Fibroblast of skin of right biceps (primary cell): ENCODE measurements at regions not wholly inside any gene's neighbourhood (a gene's known extent, or its start where the extent isn't known, plus 50 kb on each side); places are given as distances from the start of the nearest gene placed in this dataset.
A peak's percentile ranks its signal among the peaks of the same experiment; 100 is the strongest.

Experiments
- DNase-seq: peaks from one replicate; pipeline ENCODE4 v3.0.0-alpha.2; 2013

- no peak for DNase-seq
These were observed 2272.0 kb downstream of the PCDH9 start for GRCh38 chr13:64958106-64958505.

DNA sequence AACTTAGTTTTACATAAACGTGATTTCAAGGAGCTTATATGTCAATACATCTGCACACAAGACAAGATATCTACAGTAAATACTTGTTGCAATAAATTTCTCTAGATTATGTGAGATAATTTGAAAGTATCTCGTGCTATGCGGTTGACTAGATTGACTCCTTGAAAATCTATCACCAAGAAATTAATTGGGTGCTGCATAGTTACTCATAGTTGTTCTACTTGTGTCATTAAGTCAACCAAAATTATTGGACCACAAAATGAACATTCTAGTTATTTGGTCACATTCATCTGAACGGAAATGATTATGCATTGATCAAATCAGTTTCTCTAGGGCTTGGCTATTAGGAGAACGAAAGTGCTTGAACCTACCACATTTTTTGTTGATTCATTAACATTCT, 2291.5 kb downstream of the PCDH9 start:
- no peak for DNase-seq

GRCh38 chr13:64937302-64937701, 2292.8 kb downstream of the PCDH9 start:
- no peak for DNase-seq

- no peak for DNase-seq
These were observed 2293.3 kb downstream of the PCDH9 start for GRCh38 chr13:64936879-64937278.

- DNase-seq = no peak
These were observed 2294.7 kb downstream of the PCDH9 start for GRCh38 chr13:64935441-64935840.

GRCh38 chr13:64934569-64935362, 2295.4 kb downstream of the PCDH9 start:
- DNase-seq = no peak

DNA sequence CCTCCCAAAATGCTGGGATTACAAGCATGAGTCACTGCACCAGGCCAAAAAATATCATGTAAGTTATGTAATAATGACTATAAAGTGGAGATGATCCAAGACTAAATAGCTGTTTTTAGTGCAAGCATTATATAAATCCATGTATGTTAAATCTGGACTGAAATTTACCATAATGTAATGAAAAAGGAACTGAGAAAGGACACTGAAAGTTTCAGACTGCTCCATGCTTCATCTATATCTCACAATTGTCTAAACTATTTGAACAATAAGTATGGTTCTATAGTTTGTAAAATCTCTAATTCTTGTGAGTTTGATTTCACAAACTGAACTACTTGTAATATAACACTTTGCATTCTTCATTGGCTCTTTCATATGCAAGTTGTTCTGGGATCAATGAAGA, 2299.5 kb downstream of the PCDH9 start:
- DNase-seq = no peak

DNA sequence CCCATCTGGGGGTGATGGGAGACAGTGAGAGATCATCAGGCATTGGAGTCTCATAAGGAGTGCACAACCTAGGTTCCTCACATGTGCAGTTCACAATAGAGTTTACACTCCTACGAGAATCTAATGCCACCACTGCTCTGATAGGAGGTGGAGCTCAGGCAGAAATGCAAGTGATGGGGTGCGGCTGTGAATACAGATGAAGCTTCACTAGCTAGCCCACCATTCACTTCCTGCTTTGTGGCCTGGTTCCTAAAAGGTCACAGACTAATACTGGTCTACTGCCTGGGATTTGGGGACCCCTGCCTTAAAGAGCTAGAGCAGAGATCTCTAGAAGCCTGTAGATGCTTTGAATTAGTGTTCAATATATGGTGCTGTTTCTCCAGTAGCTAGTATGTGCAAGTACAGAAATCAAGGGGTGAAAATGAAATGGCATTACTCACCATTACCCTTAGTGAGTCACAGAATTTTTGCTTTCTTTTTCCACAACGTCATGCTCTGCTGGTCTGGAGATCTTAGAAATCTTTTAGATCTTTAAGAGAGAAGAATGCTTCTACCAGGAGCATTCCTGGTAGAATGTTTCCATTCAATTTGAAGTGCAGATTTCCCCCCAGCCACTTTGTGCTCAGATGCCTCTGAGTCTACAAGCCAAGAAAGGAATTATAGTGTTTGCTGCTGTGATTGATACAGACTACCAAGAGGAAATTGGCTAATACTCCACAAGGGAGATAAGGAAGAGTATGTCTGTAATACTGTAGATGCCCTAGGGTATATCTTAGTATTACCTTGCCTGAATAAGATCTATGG, 2301.2 kb downstream of the PCDH9 start:
- DNase-seq = peak; percentile 90

DNA sequence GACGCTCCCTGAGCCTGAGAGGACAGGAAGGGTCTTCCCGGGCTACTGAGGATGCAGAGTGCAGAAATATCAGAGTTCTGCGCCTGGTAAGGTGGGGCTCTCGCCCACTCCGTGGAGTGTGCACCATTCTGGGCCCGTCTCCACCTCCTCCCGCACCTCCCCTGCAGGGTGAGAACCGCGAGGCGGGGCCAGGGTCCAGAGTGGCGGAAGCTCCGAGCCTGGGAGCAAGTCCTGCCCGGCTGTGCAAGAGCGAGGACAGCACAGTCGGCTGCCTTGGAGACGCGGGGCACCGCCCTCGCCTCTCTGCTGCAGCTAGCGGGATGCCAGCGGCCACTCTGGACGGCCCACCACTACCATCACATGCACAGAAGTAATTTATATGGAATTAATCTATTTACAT, 2304.4 kb downstream of the PCDH9 start:
- DNase-seq = no peak

GRCh38 chr13:64925284-64925683, 2304.9 kb downstream of the PCDH9 start:
- peak; percentile 15 for DNase-seq

DNA sequence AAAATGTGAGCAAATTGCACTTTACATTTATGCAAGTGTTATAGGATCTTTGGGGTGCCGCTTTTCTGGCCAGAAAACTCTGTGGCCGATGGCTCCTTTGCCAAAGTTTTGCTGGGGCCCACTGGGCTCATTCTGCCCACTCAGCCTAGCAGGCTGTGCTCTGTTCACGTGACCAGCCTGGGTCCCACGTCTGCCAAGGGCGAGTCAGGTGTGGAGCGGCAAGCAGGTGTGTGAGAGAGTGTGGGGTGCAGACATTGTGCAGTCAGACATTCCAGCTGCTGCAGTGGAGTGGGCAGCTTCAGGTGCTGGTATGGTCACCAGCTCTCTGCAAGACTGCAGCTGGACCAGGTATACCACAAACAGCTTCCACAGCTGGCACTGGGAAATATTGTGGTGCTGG, 2305.7 kb downstream of the PCDH9 start:
- no peak for DNase-seq

DNA sequence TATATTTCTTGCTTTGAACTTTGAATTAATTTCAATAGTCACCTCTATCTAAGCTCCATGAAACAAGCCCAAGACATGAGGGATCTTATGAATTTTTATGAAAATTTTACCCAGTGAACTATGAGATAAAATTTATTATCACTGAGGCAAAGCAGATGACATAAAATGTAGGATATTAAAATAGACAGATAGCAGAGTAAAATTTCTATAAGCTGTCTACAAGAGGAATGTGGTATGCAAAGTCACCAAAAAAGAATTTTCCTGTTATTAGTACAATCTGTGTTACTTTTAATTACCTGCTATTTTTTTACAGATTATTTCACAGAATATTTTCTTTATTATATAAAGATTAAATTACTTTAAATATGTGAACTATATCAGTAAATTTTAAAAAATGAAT, 2312.6 kb downstream of the PCDH9 start:
- peak; percentile 21 for DNase-seq

DNA sequence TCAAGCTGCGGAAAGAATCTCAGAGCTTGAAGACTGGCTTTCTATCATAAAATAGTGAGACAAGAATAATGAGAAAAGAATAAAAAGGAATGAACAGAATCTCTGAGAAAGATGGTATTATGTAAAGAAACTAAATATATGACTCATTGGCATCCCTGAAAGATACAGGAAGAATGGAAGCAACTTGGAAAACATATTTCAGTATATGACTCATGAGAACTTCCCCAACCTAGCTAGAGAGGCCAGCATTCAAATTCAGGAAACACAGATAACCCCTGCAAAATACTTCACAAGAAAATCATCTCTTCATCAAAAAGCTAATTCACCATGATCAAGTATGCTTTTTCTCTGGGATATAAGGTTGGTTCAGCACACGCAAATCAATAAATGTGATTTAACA, 2318.0 kb downstream of the PCDH9 start:
- peak; percentile 90 for DNase-seq

DNA sequence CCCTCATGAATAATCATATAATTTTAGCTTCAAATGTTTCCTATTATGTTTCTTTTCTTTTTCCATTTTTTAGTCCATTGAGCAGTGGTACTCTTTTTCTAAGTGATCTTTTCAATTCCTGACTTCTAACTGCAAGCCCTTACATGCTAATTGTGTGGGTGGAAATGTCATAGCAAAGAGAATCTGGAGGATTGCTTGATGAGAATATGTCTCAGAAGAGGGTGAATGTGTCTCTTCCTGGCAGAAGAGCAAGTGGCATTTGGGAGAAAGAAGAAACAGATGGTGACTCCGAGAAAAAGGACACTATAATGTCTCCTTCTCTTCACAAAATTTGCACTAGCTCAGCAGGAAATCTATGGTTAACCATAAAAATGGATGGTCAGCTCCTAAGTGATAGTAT, 2320.0 kb downstream of the PCDH9 start:
- DNase-seq = no peak

DNA sequence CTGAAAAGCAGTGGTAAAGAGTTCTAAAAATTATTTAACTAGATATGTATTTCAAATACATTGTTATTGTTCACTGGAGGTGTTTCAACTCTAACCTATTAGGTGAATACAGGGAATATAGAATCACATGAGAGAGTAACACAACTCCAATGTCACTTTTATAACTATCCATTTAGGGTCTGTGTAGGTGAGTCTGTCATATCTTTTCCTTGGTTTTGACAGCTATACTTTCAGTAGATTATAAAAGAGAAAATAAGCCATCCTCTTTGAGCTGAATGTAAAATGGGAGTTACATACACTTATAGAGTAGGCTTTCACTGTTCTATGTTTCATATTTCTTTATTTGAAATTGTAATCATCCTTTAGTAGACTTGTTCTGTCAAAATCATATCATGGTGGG, 2321.0 kb downstream of the PCDH9 start:
- DNase-seq = no peak

- no peak for DNase-seq
These were observed 2330.1 kb downstream of the PCDH9 start for GRCh38 chr13:64900039-64900438.

GRCh38 chr13:64884976-64885375, 2345.2 kb downstream of the PCDH9 start:
- peak; percentile 34 for DNase-seq

DNA sequence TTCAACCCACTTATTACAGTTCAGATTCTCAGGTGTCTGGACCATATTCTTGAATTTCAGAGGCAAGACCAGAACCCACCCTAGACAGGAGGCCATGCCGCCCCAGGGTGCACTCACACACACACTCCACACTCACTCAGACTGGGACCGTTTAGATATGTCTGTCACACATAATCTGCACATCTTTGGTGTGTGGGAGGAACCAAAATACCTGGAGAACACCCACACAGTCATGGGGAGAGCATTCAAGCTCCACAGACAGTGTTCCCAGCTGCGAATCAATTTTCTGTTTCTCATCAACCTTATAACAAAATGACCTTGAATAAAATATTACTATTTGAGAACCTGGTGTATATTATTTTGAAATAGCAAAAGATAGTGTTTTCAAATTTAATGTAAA, 2353.0 kb downstream of the PCDH9 start:
- DNase-seq = no peak

DNA sequence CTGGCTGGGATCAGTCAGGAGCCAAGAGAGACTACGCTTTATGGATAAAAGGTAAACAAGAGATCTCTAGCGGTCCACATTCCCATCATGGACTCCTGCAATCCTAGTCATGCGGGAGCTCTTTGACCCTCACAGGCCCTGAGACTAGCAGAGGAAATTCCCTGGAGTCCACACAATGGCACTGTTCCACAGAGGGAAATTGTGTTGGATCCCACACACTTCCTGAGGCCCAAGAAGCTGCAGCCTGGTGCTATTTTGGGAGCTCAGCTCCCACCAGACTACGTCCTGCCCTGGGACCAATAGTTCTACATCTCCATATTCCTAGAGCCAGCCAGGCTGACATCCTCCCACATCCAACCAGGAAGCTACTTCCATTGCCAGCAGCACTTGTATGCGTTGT, 2358.4 kb downstream of the PCDH9 start:
- DNase-seq = peak; percentile 0

DNA sequence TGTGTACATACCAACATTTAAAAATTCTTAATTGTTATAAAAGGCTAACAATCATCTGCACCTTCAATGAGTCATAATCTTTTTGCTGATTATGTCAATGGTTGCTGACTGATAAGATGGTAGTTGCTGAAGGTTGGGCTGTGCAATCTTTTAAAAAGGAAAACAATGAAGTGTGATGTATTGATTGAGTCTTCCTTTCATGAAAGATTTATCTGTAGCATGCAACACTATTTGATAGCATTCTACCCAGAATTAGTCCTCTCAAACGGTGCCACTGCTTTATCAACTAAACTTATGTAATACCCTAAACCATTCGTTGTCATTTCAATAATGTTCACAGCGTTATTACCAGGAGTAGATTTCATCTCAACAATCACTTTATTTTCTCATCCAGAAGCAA, 2360.6 kb downstream of the PCDH9 start:
- DNase-seq = no peak

- DNase-seq = no peak
These were observed 2362.3 kb downstream of the PCDH9 start for GRCh38 chr13:64867856-64868255.

DNA sequence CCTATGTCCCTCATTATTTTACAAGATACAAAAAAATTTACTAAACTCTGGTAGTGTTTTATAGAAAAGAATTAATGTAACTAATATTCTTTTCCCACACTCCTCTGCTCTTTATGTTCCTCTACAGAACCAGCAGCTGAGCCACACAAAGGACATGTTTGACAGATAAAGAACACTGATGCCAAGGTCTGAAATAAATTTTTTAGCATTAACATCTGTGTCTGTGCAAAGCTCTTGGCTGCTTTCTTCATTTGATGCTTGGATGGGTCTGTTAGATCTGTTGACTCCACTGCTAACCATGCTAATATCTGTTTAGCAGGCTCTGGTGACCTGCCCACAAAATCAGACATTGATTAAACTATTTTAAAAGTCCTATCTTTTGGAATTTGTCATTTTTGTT, 2363.8 kb downstream of the PCDH9 start:
- DNase-seq = no peak

DNA sequence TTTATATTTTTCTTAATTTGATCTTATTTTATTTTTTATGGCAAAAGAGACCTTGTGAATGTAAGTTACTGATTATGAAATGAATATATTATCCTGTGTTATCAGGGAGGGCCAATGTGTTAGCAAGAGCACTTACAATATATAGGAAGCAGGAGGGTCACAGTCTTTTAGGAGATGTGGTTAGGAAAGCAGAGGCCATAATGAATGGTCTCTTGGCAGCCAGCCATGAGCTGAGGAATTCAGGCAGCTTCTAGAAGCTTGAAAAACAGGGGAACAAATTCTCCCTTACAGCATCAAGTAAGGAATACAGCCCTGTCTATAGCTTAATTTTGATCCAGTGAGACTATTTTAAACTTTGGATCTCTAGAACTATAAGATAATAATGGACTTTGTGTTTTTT, 2374.6 kb downstream of the PCDH9 start:
- peak; percentile 69 for DNase-seq

DNA sequence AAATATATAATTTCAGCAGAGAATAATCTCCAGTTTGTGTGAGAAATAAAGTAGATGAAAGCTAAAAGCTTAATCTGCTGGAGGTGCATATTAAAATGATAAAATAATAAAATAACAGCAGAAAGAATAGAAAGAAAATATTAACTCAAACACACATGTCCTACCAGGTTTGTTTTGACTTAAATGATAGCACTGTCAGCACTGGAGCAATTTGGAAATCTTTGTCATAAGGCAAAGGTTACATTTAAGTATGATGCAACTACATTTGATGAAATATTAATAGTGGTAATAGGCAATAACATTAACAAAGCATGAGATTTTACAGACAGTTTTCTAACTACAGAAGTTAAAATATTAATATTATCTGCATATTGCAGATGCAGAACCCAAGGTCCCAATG, 2380.1 kb downstream of the PCDH9 start:
- no peak for DNase-seq
